GM19351 (cell line): ENCODE measurements at regions not wholly inside any gene's neighbourhood (a gene's known extent, or its start where the extent isn't known, plus 50 kb on each side); places are given as distances from the start of the nearest gene placed in this dataset.
"Not testable (repeated sequence)": the region's sequence is repeated elsewhere in the genome, so short reads cannot be mapped to it uniquely, and the experiment has no call there.

Source experiments
- ATAC-seq: cut with Tn5 transposase; IDR thresholded peaks from one replicate; pipeline ENCODE4 v1.9.1; 2021; ENCODE audit warnings: mild to moderate bottlenecking, moderate library complexity; ENCODE audit not compliant: unreplicated experiment

DNA sequence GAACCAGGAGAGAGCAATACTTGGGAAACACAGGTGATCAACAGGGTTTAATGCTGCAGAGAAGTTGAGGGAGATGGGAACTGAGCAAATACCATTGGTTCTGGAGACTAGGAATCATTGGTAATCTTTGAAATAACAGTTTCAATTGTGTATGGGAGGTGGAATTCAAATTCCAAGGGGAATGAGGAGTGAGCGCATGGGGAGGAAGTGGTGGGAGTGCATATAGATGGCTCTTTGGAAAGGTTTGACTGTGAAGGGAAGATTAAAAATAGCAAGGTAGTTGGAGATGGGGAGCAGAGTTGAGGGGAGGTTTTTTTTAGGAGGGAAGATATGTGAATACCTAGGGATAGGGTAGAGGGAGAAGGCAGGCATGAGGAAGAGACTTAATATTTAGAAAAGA lies 51.1 kb upstream of the ROPN1 start:
- ATAC-seq = no peak

DNA sequence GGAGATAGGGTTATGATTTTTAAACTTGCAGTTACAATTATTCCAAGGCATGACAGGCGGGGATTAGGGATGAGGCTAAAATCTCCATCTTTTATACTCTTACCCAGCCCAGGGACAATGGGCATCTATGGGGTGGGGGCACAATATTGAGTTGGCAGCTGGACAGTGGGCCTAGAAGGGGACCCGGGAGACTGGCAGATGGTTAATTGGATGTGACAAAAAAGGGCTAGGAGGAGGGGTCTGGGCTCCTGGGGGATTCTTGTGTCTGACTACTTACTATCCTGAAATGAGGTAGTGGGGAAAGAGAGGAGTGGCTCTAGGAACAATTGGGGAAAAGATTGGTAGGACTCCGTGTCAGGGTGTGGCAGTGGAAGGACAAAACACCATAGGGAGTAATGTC lies 53.0 kb upstream of the ROPN1 start:
- ATAC-seq = no peak

GRCh38 chr3:124048967-124049798 lies 57.3 kb upstream of the ROPN1 start:
- ATAC-seq = no peak

GRCh38 chr3:124051636-124052035 lies 59.7 kb upstream of the ROPN1 start:
- no peak for ATAC-seq

DNA sequence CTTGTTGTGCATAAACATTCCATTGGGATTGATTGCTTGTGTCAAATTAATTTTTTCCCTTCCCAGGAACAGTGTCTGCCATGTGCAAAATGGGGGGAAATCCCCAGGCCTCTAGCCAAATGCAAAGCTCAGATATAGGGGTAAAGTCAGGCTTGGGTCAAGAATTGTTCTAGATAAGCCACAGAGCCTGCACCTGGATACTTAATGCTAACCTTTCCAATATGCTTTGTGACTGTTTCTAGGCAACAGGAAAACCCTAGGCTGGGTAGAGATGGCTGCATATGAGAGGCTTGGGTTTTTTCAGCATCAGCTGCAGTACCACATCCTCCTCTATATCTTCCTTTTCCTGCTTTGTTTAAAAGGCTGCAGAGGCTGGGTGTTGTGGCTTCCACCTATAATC lies 61.9 kb upstream of the ROPN1 start:
- no peak for ATAC-seq

DNA sequence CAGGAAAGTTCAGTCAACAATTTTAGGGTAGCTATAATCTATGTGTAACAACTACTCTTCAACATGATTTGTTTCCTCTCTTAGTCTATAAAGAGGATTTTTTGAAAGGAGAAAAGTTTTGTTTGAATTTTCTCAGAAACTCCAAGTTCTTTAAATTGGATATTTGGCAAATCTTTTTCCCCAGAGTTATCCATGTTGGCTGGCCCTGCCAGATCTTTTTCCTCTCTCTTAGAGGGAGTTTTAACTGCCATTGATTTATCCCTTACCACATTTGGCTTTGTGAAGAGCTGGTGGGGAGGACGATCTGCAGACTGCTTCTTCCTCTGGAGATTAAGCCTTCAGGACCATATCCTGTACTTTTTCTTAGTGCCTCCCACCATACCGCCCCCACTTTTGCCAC lies 64.9 kb upstream of the ROPN1 start:
- no peak for ATAC-seq

DNA sequence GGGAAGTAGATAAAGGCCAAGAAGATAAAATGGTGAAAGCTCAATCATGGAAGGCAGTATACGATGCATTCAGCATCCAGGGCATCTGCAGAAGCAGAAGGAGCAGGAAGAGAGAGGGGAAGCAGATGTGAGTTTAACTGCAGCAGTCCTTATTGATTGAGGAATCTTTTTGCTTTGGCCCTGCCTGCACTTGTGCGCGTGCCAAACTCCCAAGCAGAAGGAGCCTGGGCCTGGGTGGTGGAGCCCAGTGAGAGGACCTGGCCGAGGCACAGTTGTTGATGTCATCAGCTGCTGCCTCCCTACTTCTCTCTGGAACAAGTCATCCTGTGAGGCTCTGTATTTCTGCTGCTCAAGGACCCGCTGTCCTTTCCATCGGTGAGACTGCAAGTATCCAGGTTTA lies 65.5 kb upstream of the ROPN1 start:
- no peak for ATAC-seq

DNA sequence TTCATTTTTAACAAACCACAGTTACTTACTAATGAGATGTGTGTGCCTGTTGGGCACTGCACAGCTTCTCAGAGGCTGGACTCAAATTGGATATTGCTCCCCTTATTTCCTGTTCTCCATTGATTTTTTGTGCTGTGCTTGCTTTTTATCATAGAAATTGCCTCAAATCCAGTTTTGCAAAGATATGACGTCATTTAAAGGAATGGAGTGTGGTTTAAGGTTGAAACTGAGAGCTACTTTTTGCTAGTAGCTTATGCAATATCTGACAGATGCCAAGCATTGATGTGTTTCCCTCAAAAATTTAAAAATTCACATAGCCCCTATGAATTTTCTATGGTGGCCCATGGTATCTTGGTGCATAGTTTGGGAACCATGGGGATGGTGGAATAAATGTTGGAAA lies 67.7 kb upstream of the ROPN1 start:
- ATAC-seq = no peak

- ATAC-seq = no peak
Observed at GRCh38 chr3:124063197-124063909, 71.4 kb upstream of the ROPN1 start.

DNA sequence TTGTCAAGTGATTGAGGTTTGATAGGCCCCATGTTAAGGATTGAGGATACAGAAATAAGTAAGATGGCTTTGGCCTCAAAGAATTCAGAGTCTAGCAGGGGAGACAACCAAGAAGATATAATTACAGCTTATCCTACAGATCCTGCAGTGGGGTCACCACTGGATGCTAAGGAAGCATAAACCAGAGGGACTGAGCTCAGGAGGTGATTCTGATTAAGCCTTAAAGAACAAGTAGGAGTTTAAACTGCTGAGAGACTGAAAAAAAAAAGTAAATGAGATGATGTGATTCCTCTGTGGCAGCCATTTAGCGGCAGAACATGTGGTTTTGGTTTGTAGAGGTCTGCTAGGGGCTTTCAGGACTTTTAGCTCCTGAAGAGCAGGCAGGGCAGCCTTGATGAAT lies 72.1 kb upstream of the ROPN1 start:
- ATAC-seq = no peak

- not testable (repeated sequence) for ATAC-seq
Observed at GRCh38 chr3:124066543-124066942, 74.6 kb upstream of the ROPN1 start.

GRCh38 chr3:124069706-124070105 lies 77.8 kb upstream of the ROPN1 start:
- ATAC-seq = not testable (repeated sequence)

GRCh38 chr3:124075090-124075489 lies 83.2 kb upstream of the ROPN1 start:
- not testable (repeated sequence) for ATAC-seq

DNA sequence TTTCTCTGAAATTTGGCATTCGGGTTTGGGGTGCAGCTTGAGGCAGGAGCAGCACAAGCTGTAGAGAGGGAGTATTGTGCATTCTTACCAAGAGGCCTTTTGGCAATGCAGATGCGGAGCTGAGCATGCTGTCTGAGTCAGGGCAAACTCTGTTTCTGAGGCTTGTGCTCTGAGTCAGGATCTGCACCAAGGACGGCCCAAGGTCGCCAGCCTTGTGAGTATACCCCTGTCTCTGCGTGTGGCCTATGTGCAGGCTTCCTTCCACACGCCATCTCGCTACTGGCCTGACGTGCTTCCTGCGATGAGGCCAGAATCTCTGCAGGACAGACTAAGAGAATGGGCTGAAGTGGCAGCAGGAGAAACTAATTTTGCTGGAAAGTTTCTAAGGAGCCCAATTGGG lies 83.8 kb upstream of the ROPN1 start:
- no peak for ATAC-seq

GRCh38 chr3:124076235-124076634 lies 84.3 kb upstream of the ROPN1 start:
- no peak for ATAC-seq

DNA sequence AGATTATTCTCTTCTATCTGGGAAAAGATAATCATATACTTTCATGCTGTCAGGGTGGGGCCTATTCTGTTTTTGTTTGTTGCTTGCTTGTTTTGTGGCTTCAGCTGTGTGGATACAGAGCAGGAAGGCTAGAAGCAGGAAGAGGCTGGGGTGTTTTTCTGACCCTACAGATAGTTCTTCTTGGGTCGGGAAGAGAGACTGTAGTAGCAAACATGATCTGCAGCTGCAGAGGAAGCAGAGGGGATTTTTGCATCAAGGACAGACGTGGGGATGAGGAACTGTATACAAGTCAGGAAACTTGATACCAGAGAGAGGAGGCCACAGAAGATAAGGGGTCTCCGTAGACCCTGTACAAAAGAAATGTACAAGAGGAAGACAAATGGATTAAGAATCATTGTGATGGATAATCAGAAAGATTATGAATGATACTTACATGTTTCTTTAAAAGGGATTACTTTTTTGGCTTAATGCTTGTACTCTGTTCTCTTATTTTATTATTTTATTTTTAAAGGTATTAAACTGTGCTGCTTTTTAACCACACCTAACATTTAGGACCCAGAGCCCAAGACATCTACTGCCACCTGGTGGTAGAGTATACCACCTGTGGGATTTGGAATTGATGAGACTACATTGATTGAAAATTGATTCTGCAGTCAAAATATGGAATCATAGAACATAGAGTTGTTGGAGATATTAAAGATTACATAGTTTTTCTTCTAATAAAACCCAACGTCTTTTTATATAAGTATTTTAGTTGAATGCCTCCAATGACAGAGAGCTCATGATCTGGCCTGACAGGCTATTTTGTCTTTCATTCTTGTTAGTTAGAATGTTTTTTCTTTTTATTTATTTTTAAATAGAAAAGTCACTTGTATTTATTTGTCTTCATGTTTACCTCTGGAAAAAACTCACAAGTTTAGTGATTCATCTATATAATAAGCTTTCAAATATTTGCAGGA lies 87.3 kb upstream of the ROPN1 start:
- no peak for ATAC-seq

DNA sequence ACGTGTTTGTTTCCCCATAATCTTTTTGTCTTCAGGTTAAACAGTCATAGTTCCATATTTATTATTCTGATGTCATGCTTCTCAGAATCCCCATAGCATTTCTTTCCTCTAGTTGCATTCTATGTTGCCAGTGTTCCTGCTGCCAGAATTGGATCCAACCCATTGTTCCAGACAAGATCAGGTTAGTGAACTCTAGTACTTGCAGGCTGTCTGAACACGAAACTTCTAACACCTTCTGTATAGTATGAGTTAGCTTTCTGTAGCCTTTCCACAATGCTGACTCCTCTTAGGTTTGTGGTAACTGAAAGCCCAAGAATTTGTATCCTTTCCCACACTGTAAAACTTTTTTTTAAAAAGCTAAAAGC lies 88.0 kb upstream of the ROPN1 start:
- ATAC-seq = no peak

DNA sequence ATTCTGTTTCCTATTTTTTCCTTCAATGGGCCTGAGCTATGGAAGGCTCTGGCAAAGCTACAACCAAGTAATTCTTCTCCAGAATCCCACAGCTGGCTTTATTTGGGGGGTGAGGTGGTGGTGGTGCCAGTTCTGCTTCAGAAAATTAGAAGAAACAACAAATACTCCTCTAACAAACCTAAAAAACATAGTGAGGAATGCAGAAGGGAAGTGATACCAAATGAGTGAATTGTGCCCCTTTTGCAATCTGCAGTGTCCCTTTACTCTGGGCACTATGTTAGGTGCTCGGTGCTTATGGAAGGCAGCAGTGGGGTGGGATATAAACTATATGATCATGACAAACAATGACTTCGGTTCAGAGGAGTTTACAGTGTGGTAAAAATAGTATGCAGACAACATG lies 90.4 kb upstream of the ROPN1 start:
- no peak for ATAC-seq

- no peak for ATAC-seq
Observed at GRCh38 chr3:124084022-124084881, 92.3 kb upstream of the ROPN1 start.

GRCh38 chr3:124088801-124089200 lies 96.9 kb upstream of the ROPN1 start:
- ATAC-seq = no peak
